ENCODE measurements at regions not wholly inside any gene's neighbourhood (a gene's known extent, or its start where the extent isn't known, plus 50 kb on each side); places are given as distances from the start of the nearest gene placed in this dataset.
"Not testable (repeated sequence)": the region's sequence is repeated elsewhere in the genome, so short reads cannot be mapped to it uniquely, and the experiment has no call there.

GRCh38 chr21:6483645-6484044 lies 4037.7 kb upstream of the TPTE start:
- H3K9me3 ChIP-seq (ENCODE audit: control insufficient read depth in 3 of 3, low read length in 3 of 3); H3K9ac ChIP-seq (ENCODE audit: low read depth in 1 of 3, low read length in 3 of 3); H3K36me3 ChIP-seq (ENCODE audit: control insufficient read depth in 3 of 3, insufficient read depth in 3 of 3, low read length in 3 of 3); H3K27me3 ChIP-seq (ENCODE audit: control insufficient read depth in 3 of 3, insufficient read depth in 3 of 3, low read length in 3 of 3); H3K4me3 ChIP-seq (ENCODE audit: low read length in 3 of 3); H3K4me1 ChIP-seq (ENCODE audit: control insufficient read depth in 3 of 3, insufficient read depth in 3 of 3, low read length in 3 of 3); H3K27ac ChIP-seq (ENCODE audit: low read depth, low read length): not testable (repeated sequence)

DNA sequence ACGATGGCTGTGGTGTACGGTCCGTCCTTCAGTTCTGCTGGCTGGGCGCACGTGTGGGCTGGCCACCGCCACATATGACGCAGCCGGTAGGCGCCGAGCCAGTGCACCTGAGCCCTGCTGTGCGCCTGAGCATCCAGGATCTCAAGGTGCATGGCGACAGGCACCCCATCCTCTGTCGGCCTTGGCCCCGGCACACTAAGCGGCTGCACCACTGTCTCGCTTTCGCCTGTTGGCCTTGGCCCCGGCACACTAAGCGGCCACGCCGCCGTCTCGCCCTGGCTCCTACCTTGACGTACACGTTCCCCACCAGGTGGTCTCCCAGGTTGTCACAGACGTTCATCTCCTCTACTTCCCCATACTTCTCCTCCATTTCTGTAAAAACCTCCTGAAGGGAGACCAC lies 4034.6 kb upstream of the TPTE start:
- not testable (repeated sequence) for H3K27me3 ChIP-seq (ENCODE audit: control insufficient read depth in 3 of 3, insufficient read depth in 3 of 3, low read length in 3 of 3); H3K9ac ChIP-seq (ENCODE audit: low read depth in 1 of 3, low read length in 3 of 3); H3K36me3 ChIP-seq (ENCODE audit: control insufficient read depth in 3 of 3, insufficient read depth in 3 of 3, low read length in 3 of 3); H3K4me3 ChIP-seq (ENCODE audit: low read length in 3 of 3); H3K9me3 ChIP-seq (ENCODE audit: control insufficient read depth in 3 of 3, low read length in 3 of 3); H3K27ac ChIP-seq (ENCODE audit: low read depth, low read length); H3K4me1 ChIP-seq (ENCODE audit: control insufficient read depth in 3 of 3, insufficient read depth in 3 of 3, low read length in 3 of 3)

DNA sequence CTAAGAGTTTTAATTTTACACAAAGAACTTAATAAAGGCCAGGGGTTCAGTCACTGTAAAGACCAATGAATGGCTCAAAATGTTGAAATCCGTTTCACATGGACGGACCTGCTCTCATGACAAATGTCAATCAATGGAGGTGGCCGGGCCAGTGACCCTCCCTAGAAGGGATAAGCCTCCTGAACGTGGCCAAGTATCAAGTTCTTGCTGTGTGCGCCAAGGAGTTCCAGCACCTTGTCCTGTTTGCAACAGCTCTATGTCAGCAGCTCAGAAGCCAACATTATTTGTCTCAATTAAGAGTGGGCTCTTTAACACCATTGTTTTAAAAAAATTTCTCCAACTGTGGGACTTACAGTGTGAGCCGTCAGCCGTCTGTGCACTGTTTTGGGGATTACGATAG lies 4028.7 kb upstream of the TPTE start:
- H3K27ac ChIP-seq (ENCODE audit: low read depth, low read length); H3K27me3 ChIP-seq (ENCODE audit: control insufficient read depth in 3 of 3, insufficient read depth in 3 of 3, low read length in 3 of 3); H3K4me3 ChIP-seq (ENCODE audit: low read length in 3 of 3); H3K9me3 ChIP-seq (ENCODE audit: control insufficient read depth in 3 of 3, low read length in 3 of 3); H3K36me3 ChIP-seq (ENCODE audit: control insufficient read depth in 3 of 3, insufficient read depth in 3 of 3, low read length in 3 of 3); H3K9ac ChIP-seq (ENCODE audit: low read depth in 1 of 3, low read length in 3 of 3); H3K4me1 ChIP-seq (ENCODE audit: control insufficient read depth in 3 of 3, insufficient read depth in 3 of 3, low read length in 3 of 3): not testable (repeated sequence)

GRCh38 chr21:6493957-6494356 lies 4027.4 kb upstream of the TPTE start:
- not testable (repeated sequence) for H3K36me3 ChIP-seq (ENCODE audit: control insufficient read depth in 3 of 3, insufficient read depth in 3 of 3, low read length in 3 of 3); H3K9me3 ChIP-seq (ENCODE audit: control insufficient read depth in 3 of 3, low read length in 3 of 3); H3K27me3 ChIP-seq (ENCODE audit: control insufficient read depth in 3 of 3, insufficient read depth in 3 of 3, low read length in 3 of 3); H3K4me1 ChIP-seq (ENCODE audit: control insufficient read depth in 3 of 3, insufficient read depth in 3 of 3, low read length in 3 of 3); H3K9ac ChIP-seq (ENCODE audit: low read depth in 1 of 3, low read length in 3 of 3); H3K27ac ChIP-seq (ENCODE audit: low read depth, low read length); H3K4me3 ChIP-seq (ENCODE audit: low read length in 3 of 3)

GRCh38 chr21:6496356-6496755 lies 4025.0 kb upstream of the TPTE start:
- H3K9ac ChIP-seq (ENCODE audit: low read depth in 1 of 3, low read length in 3 of 3); H3K9me3 ChIP-seq (ENCODE audit: control insufficient read depth in 3 of 3, low read length in 3 of 3); H3K27ac ChIP-seq (ENCODE audit: low read depth, low read length): not testable (repeated sequence)

DNA sequence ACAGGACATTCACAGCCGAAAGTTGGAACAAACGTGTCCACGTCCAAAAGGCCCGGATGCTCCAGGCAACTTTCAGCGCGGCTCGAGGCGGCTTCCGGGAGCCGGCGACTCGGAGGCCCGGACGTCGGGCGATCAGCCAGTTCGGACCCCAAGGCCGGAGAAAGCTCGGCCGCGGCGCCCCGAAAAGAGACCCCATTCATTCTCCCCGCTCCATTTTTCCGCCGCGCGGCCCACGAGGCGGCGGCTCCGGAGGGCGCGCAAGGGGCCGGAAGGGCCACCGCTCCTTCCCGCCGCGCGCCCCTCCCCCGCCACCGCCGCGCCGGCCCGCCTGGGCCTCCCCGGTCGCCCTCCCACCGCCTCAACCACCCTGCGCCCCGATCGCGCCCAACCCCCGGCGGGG lies 4022.7 kb upstream of the TPTE start:
- not testable (repeated sequence) for H3K27ac ChIP-seq (ENCODE audit: low read depth, low read length); H3K27me3 ChIP-seq (ENCODE audit: control insufficient read depth in 3 of 3, insufficient read depth in 3 of 3, low read length in 3 of 3); H3K36me3 ChIP-seq (ENCODE audit: control insufficient read depth in 3 of 3, insufficient read depth in 3 of 3, low read length in 3 of 3); H3K9me3 ChIP-seq (ENCODE audit: control insufficient read depth in 3 of 3, low read length in 3 of 3); H3K4me1 ChIP-seq (ENCODE audit: control insufficient read depth in 3 of 3, insufficient read depth in 3 of 3, low read length in 3 of 3)
- H3K4me3 ChIP-seq (ENCODE audit: low read length in 3 of 3) = peak overlapping the region in 1 of 3 donors; percentile 63
- peak overlapping the region in 1 of 3 donors; percentile 76 for H3K9ac ChIP-seq (ENCODE audit: low read depth in 1 of 3, low read length in 3 of 3)

More at GRCh38 chr21:6496356-6496755, 4025.0 kb upstream of the TPTE start:
- not testable (repeated sequence) for H3K4me3 ChIP-seq (ENCODE audit: low read length in 3 of 3); H3K36me3 ChIP-seq (ENCODE audit: control insufficient read depth in 3 of 3, insufficient read depth in 3 of 3, low read length in 3 of 3); H3K4me1 ChIP-seq (ENCODE audit: control insufficient read depth in 3 of 3, insufficient read depth in 3 of 3, low read length in 3 of 3); H3K27me3 ChIP-seq (ENCODE audit: control insufficient read depth in 3 of 3, insufficient read depth in 3 of 3, low read length in 3 of 3)

DNA sequence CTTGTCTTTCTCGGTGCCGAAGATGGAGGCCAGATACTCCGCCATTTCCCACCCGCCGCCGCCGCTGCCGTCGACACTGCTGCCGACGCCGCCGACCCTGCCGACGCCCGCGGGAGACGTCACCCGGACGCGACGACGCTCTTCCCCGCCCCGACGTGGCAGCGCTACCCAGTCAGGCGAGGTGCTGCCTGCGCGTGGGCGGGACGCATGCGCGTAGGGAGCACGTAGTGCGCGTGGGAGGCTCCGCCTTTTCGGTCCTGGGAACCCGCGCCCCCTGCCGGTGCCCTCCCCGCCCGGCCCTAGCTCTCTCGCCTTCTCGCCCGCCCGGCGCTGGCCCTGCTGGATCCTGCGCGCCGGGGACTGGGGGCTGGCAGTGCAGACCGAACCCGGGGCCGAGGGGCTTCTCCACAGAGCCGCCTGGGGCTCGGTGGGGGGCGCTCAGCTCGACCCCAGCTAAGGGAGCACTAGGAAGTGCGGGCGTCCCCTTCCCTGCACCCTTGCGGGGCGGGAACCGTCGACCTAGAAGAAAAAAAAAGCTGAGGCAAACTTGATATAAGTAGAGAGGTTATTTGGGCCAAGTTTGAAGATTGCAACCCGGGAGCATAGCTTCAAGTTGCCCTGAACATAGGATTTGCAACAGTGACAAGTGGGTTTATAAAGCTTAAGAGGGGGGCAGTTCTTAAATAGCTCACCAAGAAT lies 4022.1 kb upstream of the TPTE start:
- H3K4me1 ChIP-seq (ENCODE audit: control insufficient read depth in 3 of 3, insufficient read depth in 3 of 3, low read length in 3 of 3); H3K27me3 ChIP-seq (ENCODE audit: control insufficient read depth in 3 of 3, insufficient read depth in 3 of 3, low read length in 3 of 3); H3K36me3 ChIP-seq (ENCODE audit: control insufficient read depth in 3 of 3, insufficient read depth in 3 of 3, low read length in 3 of 3); H3K4me3 ChIP-seq (ENCODE audit: low read length in 3 of 3); H3K9me3 ChIP-seq (ENCODE audit: control insufficient read depth in 3 of 3, low read length in 3 of 3); H3K27ac ChIP-seq (ENCODE audit: low read depth, low read length); H3K9ac ChIP-seq (ENCODE audit: low read depth in 1 of 3, low read length in 3 of 3): not testable (repeated sequence)

DNA sequence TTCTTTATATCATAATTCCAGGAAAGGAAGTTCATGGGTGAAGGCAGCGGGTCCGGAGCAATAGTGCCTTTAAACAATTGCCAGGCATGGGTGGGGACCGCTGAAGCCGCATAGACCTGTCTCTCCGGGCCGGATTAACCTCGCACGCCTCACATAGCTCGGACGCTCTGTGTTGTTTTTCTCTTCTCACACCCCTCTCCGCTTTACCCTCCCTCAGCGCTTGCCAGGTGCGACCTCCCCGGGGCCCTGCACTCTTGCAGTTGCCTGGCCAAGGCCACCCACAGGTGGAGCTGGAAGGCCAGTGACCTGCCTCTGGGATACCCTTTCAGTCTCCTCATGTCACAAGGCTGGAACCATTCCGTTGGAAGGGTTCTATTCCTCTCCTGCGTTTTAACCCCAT lies 4021.5 kb upstream of the TPTE start:
- H3K9me3 ChIP-seq (ENCODE audit: control insufficient read depth in 3 of 3, low read length in 3 of 3); H3K4me3 ChIP-seq (ENCODE audit: low read length in 3 of 3); H3K9ac ChIP-seq (ENCODE audit: low read depth in 1 of 3, low read length in 3 of 3); H3K27ac ChIP-seq (ENCODE audit: low read depth, low read length); H3K27me3 ChIP-seq (ENCODE audit: control insufficient read depth in 3 of 3, insufficient read depth in 3 of 3, low read length in 3 of 3); H3K36me3 ChIP-seq (ENCODE audit: control insufficient read depth in 3 of 3, insufficient read depth in 3 of 3, low read length in 3 of 3); H3K4me1 ChIP-seq (ENCODE audit: control insufficient read depth in 3 of 3, insufficient read depth in 3 of 3, low read length in 3 of 3): not testable (repeated sequence)

GRCh38 chr21:6500681-6501080 lies 4020.7 kb upstream of the TPTE start:
- H3K4me3 ChIP-seq (ENCODE audit: low read length in 3 of 3); H3K4me1 ChIP-seq (ENCODE audit: control insufficient read depth in 3 of 3, insufficient read depth in 3 of 3, low read length in 3 of 3); H3K27me3 ChIP-seq (ENCODE audit: control insufficient read depth in 3 of 3, insufficient read depth in 3 of 3, low read length in 3 of 3); H3K9me3 ChIP-seq (ENCODE audit: control insufficient read depth in 3 of 3, low read length in 3 of 3); H3K27ac ChIP-seq (ENCODE audit: low read depth, low read length); H3K9ac ChIP-seq (ENCODE audit: low read depth in 1 of 3, low read length in 3 of 3); H3K36me3 ChIP-seq (ENCODE audit: control insufficient read depth in 3 of 3, insufficient read depth in 3 of 3, low read length in 3 of 3): not testable (repeated sequence)

- H3K27ac ChIP-seq (ENCODE audit: low read depth, low read length); H3K36me3 ChIP-seq (ENCODE audit: control insufficient read depth in 3 of 3, insufficient read depth in 3 of 3, low read length in 3 of 3); H3K9me3 ChIP-seq (ENCODE audit: control insufficient read depth in 3 of 3, low read length in 3 of 3); H3K27me3 ChIP-seq (ENCODE audit: control insufficient read depth in 3 of 3, insufficient read depth in 3 of 3, low read length in 3 of 3); H3K4me3 ChIP-seq (ENCODE audit: low read length in 3 of 3); H3K4me1 ChIP-seq (ENCODE audit: control insufficient read depth in 3 of 3, insufficient read depth in 3 of 3, low read length in 3 of 3); H3K9ac ChIP-seq (ENCODE audit: low read depth in 1 of 3, low read length in 3 of 3): not testable (repeated sequence)
These were observed 4015.1 kb upstream of the TPTE start for GRCh38 chr21:6506167-6506894.
